ENCODE measurements at regions not wholly inside any gene's neighbourhood (a gene's known extent, or its start where the extent isn't known, plus 50 kb on each side); places are given as distances from the start of the nearest gene placed in this dataset.

DNA sequence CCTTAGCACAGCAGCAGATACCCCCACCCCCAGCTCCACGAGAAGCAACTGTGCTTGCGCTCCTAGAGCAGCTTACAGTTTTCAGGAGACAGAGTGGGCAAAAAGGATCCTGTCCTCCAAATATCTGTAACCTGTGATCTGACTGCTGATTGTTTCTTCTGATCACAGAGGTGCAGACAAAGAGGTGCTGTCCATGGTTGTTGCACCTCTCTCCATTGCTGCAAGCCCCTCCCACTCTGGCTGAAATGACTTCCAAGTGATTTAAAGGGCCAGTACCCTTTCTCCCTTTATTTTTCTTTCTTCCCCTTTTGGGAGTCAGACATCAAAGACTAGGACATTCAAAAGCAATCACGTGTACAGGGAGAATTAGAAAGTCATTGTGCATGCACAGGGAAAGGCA, 205.3 kb upstream of the GEMIN8 start:
- Mint-ChIP-seq H3K9me3 (ENCODE audit: insufficient read depth) (peaks cover 3% of the 10 kb centered on the region), H3K4me1 (no peaks in the 10 kb centered on the region), H3K27me3 (no peaks in the 10 kb centered on the region), H3K27ac (no peak overlapping the region), H3K4me3 (no peak overlapping the region)
- CTCF ChIA-PET: no interaction called here
- no peak for DNase-seq
- Histone ChIP-seq H3K4me2 (replicated peaks; ENCODE audit: low read depth, low read length, poor library complexity, severe bottlenecking) (no peak overlapping the region), H2AFZ (ENCODE audit: insufficient read depth, low read depth, low read length, poor library complexity, severe bottlenecking) (no peak overlapping the region), H3K4me3 (ENCODE audit: control extremely low read depth in 1 of 5, extremely low read depth in 1 of 5, insufficient read depth in 1 of 5, low read depth in 2 of 5, low read length in 4 of 5) (no peak overlapping the region), H3K27me3 (replicated peaks in 1 of 4; ENCODE audit: control extremely low read depth in 1 of 4, control insufficient read depth in 3 of 4, insufficient read depth in 4 of 4, low read length in 3 of 4) (no peaks in the 10 kb centered on the region), H4K20me1 (ENCODE audit: control insufficient read depth, insufficient read depth, low read length, poor library complexity, severe bottlenecking) (no peaks in the 10 kb centered on the region), H3K4me1 (ENCODE audit: control insufficient read depth in 2 of 2, insufficient read depth in 2 of 2, low read length in 2 of 2) (no peaks in the 10 kb centered on the region), H3K79me2 (ENCODE audit: control insufficient read depth, insufficient read depth, low read length) (no peaks in the 10 kb centered on the region), H3K27ac (ENCODE audit: low read length in 2 of 2) (no peak overlapping the region), H3K36me3 (replicated peaks in 1 of 2; ENCODE audit: control extremely low read depth in 1 of 2, control insufficient read depth in 1 of 2, extremely low read depth in 1 of 2, insufficient read depth in 2 of 2, low read length in 1 of 2) (no peaks in the 10 kb centered on the region), H3K9ac (ENCODE audit: low read length) (no peak overlapping the region), H3K9me3 (ENCODE audit: control extremely low read depth in 1 of 3, control insufficient read depth in 2 of 3, insufficient read depth in 1 of 3, low read length in 2 of 3) (no peaks in the 10 kb centered on the region)
- POLR2A ChIA-PET: no interaction called here
- TF ChIP-seq EZH2 (IDR thresholded peaks at IDR 0.05; ENCODE audit: borderline replicate concordance, insufficient read depth, low read depth, low read length, poor library complexity, severe bottlenecking): no peak
- TF ChIP-seq, protein P1, sequence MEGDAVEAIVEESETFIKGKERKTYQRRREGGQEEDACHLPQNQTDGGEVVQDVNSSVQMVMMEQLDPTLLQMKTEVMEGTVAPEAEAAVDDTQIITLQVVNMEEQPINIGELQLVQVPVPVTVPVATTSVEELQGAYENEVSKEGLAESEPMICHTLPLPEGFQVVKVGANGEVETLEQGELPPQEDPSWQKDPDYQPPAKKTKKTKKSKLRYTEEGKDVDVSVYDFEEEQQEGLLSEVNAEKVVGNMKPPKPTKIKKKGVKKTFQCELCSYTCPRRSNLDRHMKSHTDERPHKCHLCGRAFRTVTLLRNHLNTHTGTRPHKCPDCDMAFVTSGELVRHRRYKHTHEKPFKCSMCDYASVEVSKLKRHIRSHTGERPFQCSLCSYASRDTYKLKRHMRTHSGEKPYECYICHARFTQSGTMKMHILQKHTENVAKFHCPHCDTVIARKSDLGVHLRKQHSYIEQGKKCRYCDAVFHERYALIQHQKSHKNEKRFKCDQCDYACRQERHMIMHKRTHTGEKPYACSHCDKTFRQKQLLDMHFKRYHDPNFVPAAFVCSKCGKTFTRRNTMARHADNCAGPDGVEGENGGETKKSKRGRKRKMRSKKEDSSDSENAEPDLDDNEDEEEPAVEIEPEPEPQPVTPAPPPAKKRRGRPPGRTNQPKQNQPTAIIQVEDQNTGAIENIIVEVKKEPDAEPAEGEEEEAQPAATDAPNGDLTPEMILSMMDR (IDR thresholded peaks at IDR 0.05): no peak
- no peak for ATAC-seq (ENCODE audit: low read depth)
- intact Hi-C loops (cut with micrococcal nuclease): no loop called here
- 80% methylated on average over 2 of the region's 3 CpGs for WGBS (ENCODE audit: insufficient coverage)

DNA sequence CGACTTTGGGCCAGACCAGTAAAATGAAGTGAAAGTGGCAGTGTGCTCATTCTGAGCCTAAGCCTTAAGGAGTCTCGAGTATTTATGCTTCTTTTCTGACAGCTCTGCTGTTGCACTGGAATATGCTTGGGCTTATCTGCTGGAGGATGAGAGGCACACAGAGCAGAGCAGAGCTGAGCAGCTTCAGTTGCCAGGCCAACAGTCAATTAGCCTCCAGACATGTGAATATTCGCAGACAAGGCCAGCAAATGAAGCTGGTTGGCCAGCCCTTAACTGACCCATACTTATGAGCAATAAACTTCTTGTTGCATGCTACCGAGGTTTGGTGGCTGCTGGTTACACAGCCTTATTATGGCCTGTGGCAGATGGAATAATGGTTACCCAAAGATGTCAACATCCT, 203.0 kb upstream of the GEMIN8 start:
- Mint-ChIP-seq H3K4me1 (no peaks in the 10 kb centered on the region), H3K27me3 (no peaks in the 10 kb centered on the region), H3K27ac (no peak overlapping the region), H3K9me3 (ENCODE audit: insufficient read depth) (peaks cover 6% of the 10 kb centered on the region), H3K4me3 (no peak overlapping the region)
- Histone ChIP-seq H4K20me1 (ENCODE audit: control insufficient read depth, insufficient read depth, low read length, poor library complexity, severe bottlenecking) (no peaks in the 10 kb centered on the region), H3K9ac (ENCODE audit: low read length) (no peak overlapping the region), H3K4me2 (replicated peaks; ENCODE audit: low read depth, low read length, poor library complexity, severe bottlenecking) (no peak overlapping the region), H3K36me3 (replicated peaks in 1 of 2; ENCODE audit: control extremely low read depth in 1 of 2, control insufficient read depth in 1 of 2, extremely low read depth in 1 of 2, insufficient read depth in 2 of 2, low read length in 1 of 2) (no peaks in the 10 kb centered on the region), H2AFZ (ENCODE audit: insufficient read depth, low read depth, low read length, poor library complexity, severe bottlenecking) (no peak overlapping the region), H3K27me3 (replicated peaks in 1 of 4; ENCODE audit: control extremely low read depth in 1 of 4, control insufficient read depth in 3 of 4, insufficient read depth in 4 of 4, low read length in 3 of 4) (no peaks in the 10 kb centered on the region), H3K4me1 (ENCODE audit: control insufficient read depth in 2 of 2, insufficient read depth in 2 of 2, low read length in 2 of 2) (no peaks in the 10 kb centered on the region), H3K79me2 (ENCODE audit: control insufficient read depth, insufficient read depth, low read length) (no peaks in the 10 kb centered on the region), H3K4me3 (ENCODE audit: control extremely low read depth in 1 of 5, extremely low read depth in 1 of 5, insufficient read depth in 1 of 5, low read depth in 2 of 5, low read length in 4 of 5) (no peak overlapping the region), H3K27ac (ENCODE audit: low read length in 2 of 2) (no peak overlapping the region), H3K9me3 (ENCODE audit: control extremely low read depth in 1 of 3, control insufficient read depth in 2 of 3, insufficient read depth in 1 of 3, low read length in 2 of 3) (no peaks in the 10 kb centered on the region)
- intact Hi-C loops (cut with micrococcal nuclease): no loop called here
- no peak for ATAC-seq (ENCODE audit: low read depth)
- 63% methylated on average over 1 of the region's 4 CpGs for WGBS (ENCODE audit: insufficient coverage)
- TF ChIP-seq, protein P1 (IDR thresholded peaks at IDR 0.05): no peak
- TF ChIP-seq EZH2 (IDR thresholded peaks at IDR 0.05; ENCODE audit: borderline replicate concordance, insufficient read depth, low read depth, low read length, poor library complexity, severe bottlenecking): no peak
- POLR2A ChIA-PET: no interaction called here
- DNase-seq: no peak
- CTCF ChIA-PET: no interaction called here

Data from B cell (primary cell).